ENCODE measurements at regions not wholly inside any gene's neighbourhood (a gene's known extent, or its start where the extent isn't known, plus 50 kb on each side); places are given as distances from the start of the nearest gene placed in this dataset.

DNA sequence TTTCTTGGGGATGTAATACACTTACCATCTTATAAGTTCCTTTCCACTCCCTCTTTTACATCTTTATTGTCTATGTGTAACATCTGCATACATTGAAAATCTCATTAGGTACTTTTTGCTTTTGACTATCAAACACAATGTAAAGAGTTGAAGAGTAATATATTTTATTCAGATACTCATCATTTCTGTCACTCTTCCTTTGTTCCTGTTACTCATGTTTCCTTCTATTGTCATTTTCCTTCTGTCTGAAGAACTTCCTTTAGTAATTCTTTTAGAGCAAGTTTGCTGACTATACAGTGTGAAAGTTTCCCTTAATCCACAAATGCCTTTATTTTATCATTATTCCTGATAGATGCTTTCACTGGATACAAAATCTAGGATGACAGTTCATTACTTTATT lies 339.8 kb downstream of the SOX4 start:
- TF ChIP-seq CTCF (IDR thresholded peaks at IDR 0.05; ENCODE audit: insufficient read depth, low read length) (no peak), POLR2AphosphoS5 (IDR thresholded peaks at IDR 0.05; ENCODE audit: low read depth) (no peak)
